WTC11 (cell line): ENCODE measurements at regions not wholly inside any gene's neighbourhood (a gene's known extent, or its start where the extent isn't known, plus 50 kb on each side); places are given as distances from the start of the nearest gene placed in this dataset.

Source experiments
- ATAC-seq: fragments of 200-7000 bp; cut with Tn5 transposase; 2 replicates; pipeline ENCODE4 v1.10.0; 2021; ENCODE audit warnings: mild to moderate bottlenecking, moderate library complexity
- CTCF ChIA-PET: fragments of 300-600 bp; sonication (Branson Sonifier 250); formaldehyde crosslinking; loops from one replicate; lab custom pipeline; 2021; ENCODE audit warnings: antibody characterized with exemption; lab: Charles Lee
- POLR2A ChIA-PET: fragments of 350-600 bp; sonication (Branson Sonifier 250); formaldehyde crosslinking; loops from one replicate; lab custom pipeline; 2021; ENCODE audit warnings: antibody characterized with exemption; lab: Charles Lee
- DNase-seq: peaks from one replicate; pipeline ENCODE4 v3.0.0; 2021; ENCODE audit warnings: low spot score
- H3K27ac Mint-ChIP-seq: 2 replicates; pipeline ENCODE4 v1.8.0; 2021; ENCODE audit warnings: mixed read lengths
- H3K27me3 Mint-ChIP-seq: 2 replicates; pipeline ENCODE4 v1.8.0; 2021; ENCODE audit warnings: low read depth, mild to moderate bottlenecking, moderate library complexity, mixed read lengths
- H3K36me3 Mint-ChIP-seq: 2 replicates; pipeline ENCODE4 v1.8.0; 2021; ENCODE audit warnings: mixed read lengths
- H3K4me1 Mint-ChIP-seq: 2 replicates; pipeline ENCODE4 v1.8.0; 2022; ENCODE audit warnings: mixed read lengths
- H3K4me3 Mint-ChIP-seq: 2 replicates; pipeline ENCODE4 v1.8.0; 2021; ENCODE audit warnings: mild to moderate bottlenecking, moderate library complexity, mixed read lengths
- H3K9me3 Mint-ChIP-seq: 2 replicates; pipeline ENCODE4 v1.8.0; 2021; ENCODE audit warnings: mixed read lengths
- ATF1 ChIP-seq: sonication (generic); formaldehyde crosslinking; IDR thresholded peaks from 2 replicates; pipeline ENCODE4 v1.8.1; 2023; ENCODE audit warnings: mild to moderate bottlenecking, moderate library complexity, missing genetic modification reagents
- CBFB ChIP-seq: sonication (generic); formaldehyde crosslinking; IDR thresholded peaks from 2 replicates; pipeline ENCODE4 v1.8.1; 2022; ENCODE audit warnings: mild to moderate bottlenecking, low read depth, missing genetic modification reagents
- ESRRA ChIP-seq: sonication (generic); formaldehyde crosslinking; IDR thresholded peaks from 2 replicates; pipeline ENCODE4 v1.8.1; 2022; ENCODE audit warnings: mild to moderate bottlenecking, missing genetic modification reagents, borderline replicate concordance
- FOXK1 ChIP-seq: sonication (generic); formaldehyde crosslinking; IDR thresholded peaks from 2 replicates; pipeline ENCODE4 v1.8.0; 2022; ENCODE audit warnings: mild to moderate bottlenecking, moderate library complexity, missing genetic modification reagents
- GTF2I ChIP-seq: fragments of 250-450 bp; sonication (Bioruptor Pico); conservative IDR thresholded peaks from 2 replicates; pipeline ENCODE4 v1.4.0; 2021; ENCODE audit warnings: mild to moderate bottlenecking
- MYBL2 ChIP-seq: sonication (generic); formaldehyde crosslinking; IDR thresholded peaks from 2 replicates; pipeline ENCODE4 v1.8.1; 2023; ENCODE audit warnings: mild to moderate bottlenecking, moderate library complexity, missing genetic modification reagents
- OVOL2 ChIP-seq: fragments of 250-450 bp; sonication (Bioruptor Pico); IDR thresholded peaks from 2 replicates; pipeline ENCODE4 v1.9.0; 2021; ENCODE audit warnings: mild to moderate bottlenecking, borderline replicate concordance
- SMAD3 ChIP-seq: sonication (generic); formaldehyde crosslinking; IDR thresholded peaks from 2 replicates; pipeline ENCODE4 v1.8.0; 2022; ENCODE audit warnings: missing genetic modification reagents, mild to moderate bottlenecking, borderline replicate concordance
- SMAD4 ChIP-seq: sonication (generic); formaldehyde crosslinking; IDR thresholded peaks from 2 replicates; pipeline ENCODE4 v1.8.0; 2022; ENCODE audit warnings: mild to moderate bottlenecking, missing genetic modification reagents
- SOX15 ChIP-seq: fragments of 250-450 bp; sonication (Bioruptor Pico); IDR thresholded peaks from 2 replicates; pipeline ENCODE4 v1.9.0; 2021; ENCODE audit warnings: mild to moderate bottlenecking
- TF ChIP-seq, protein P1 (sequence below): sonication (generic); formaldehyde crosslinking; IDR thresholded peaks from 2 replicates; pipeline ENCODE4 v1.8.1; 2022; ENCODE audit warnings: low read depth, mild to moderate bottlenecking, moderate library complexity, missing genetic modification reagents, borderline replicate concordance
- TF ChIP-seq, protein P2 (sequence below): sonication (generic); formaldehyde crosslinking; IDR thresholded peaks from 2 replicates; pipeline ENCODE4 v1.8.1; 2022; ENCODE audit warnings: mild to moderate bottlenecking, missing genetic modification reagents, moderate library complexity, borderline replicate concordance
- TF ChIP-seq, protein P3 (sequence below): sonication (generic); formaldehyde crosslinking; conservative IDR thresholded peaks from 2 replicates; pipeline ENCODE4 v1.8.1; 2022; ENCODE audit warnings: mild to moderate bottlenecking, missing genetic modification reagents
- TF ChIP-seq, protein P4 (sequence below): sonication (generic); formaldehyde crosslinking; IDR thresholded peaks from 2 replicates; pipeline ENCODE4 v1.8.1; 2023; ENCODE audit warnings: mild to moderate bottlenecking, missing genetic modification reagents
- TF ChIP-seq, protein P5 (sequence below): sonication (generic); formaldehyde crosslinking; conservative IDR thresholded peaks from 2 replicates; pipeline ENCODE4 v1.8.1; 2023; ENCODE audit warnings: mild to moderate bottlenecking, low read depth, missing genetic modification reagents, moderate library complexity
- TF ChIP-seq, protein P6 (sequence below): fragments of 250-450 bp; sonication (Bioruptor Pico); IDR thresholded peaks from 2 replicates; pipeline ENCODE4 v2.1.2; 2022; ENCODE audit warnings: mild to moderate bottlenecking, moderate library complexity
- TF ChIP-seq, protein P7 (sequence below): sonication (generic); formaldehyde crosslinking; IDR thresholded peaks from 2 replicates; pipeline ENCODE4 v1.8.0; 2022; ENCODE audit warnings: mild to moderate bottlenecking, missing genetic modification reagents
- TF ChIP-seq, protein P8 (sequence below): sonication (generic); formaldehyde crosslinking; IDR thresholded peaks from 2 replicates; pipeline ENCODE4 v1.8.1; 2022; ENCODE audit warnings: low read depth, missing genetic modification reagents, borderline replicate concordance
- TF ChIP-seq, protein P9 (sequence below): fragments of 200-600 bp; IDR thresholded peaks from 2 replicates; pipeline ENCODE4 v1.8.0; 2022; ENCODE audit warnings: antibody characterized with exemption

DNA sequence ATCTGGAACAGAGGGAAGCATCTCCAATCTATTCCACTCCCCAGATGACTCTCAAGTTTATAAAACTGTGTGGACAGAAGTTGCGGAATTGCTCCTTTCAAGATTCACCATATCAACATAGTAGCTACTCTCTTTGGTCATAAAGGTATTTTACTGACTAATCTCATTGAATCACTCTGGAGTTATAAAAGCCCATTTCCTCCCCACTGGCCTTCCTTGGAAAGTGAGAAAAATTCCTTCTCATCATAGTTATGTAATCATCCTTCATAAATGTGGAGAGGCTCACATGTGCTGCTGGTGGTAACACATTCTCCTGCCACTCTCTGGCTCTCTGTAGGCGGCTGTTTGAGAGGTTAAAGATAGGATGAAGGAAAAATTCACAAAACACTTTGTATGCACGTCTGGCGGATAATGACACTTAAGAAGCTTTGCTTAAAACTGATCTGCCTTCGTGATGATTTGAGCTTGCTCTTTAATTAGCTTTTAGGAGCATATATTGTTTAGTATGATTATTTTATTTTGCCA, 1034.0 kb upstream of the EEF2KMT start:
- no peak overlapping the region for H3K4me3 Mint-ChIP-seq
- CTCF ChIA-PET, result no interaction called here
- no peak for ATAC-seq
- peaks cover 87% of the 10 kb centered on the region for H3K9me3 Mint-ChIP-seq
- H3K4me1 Mint-ChIP-seq, result no peaks in the 10 kb centered on the region
- peaks cover 77% of the 10 kb centered on the region for H3K36me3 Mint-ChIP-seq
- H3K27ac Mint-ChIP-seq, result no peak overlapping the region
- POLR2A ChIA-PET, result no interaction called here
- H3K27me3 Mint-ChIP-seq, result peaks cover 11% of the 10 kb centered on the region
- DNase-seq, result no peak
- TF ChIP-seq, protein P1, sequence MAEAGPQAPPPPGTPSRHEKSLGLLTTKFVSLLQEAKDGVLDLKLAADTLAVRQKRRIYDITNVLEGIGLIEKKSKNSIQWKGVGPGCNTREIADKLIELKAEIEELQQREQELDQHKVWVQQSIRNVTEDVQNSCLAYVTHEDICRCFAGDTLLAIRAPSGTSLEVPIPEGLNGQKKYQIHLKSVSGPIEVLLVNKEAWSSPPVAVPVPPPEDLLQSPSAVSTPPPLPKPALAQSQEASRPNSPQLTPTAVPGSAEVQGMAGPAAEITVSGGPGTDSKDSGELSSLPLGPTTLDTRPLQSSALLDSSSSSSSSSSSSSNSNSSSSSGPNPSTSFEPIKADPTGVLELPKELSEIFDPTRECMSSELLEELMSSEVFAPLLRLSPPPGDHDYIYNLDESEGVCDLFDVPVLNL (CRISPR knock-in tag), result no peak
- TF ChIP-seq FOXK1 (no peak), GTF2I (no peak), OVOL2 (CRISPR knock-in tag) (no peak)
- TF ChIP-seq, protein P2, sequence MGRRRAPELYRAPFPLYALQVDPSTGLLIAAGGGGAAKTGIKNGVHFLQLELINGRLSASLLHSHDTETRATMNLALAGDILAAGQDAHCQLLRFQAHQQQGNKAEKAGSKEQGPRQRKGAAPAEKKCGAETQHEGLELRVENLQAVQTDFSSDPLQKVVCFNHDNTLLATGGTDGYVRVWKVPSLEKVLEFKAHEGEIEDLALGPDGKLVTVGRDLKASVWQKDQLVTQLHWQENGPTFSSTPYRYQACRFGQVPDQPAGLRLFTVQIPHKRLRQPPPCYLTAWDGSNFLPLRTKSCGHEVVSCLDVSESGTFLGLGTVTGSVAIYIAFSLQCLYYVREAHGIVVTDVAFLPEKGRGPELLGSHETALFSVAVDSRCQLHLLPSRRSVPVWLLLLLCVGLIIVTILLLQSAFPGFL (CRISPR knock-in tag), result no peak
- TF ChIP-seq, protein P3, sequence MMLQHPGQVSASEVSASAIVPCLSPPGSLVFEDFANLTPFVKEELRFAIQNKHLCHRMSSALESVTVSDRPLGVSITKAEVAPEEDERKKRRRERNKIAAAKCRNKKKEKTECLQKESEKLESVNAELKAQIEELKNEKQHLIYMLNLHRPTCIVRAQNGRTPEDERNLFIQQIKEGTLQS (CRISPR knock-in tag), result no peak
- TF ChIP-seq, protein P4, sequence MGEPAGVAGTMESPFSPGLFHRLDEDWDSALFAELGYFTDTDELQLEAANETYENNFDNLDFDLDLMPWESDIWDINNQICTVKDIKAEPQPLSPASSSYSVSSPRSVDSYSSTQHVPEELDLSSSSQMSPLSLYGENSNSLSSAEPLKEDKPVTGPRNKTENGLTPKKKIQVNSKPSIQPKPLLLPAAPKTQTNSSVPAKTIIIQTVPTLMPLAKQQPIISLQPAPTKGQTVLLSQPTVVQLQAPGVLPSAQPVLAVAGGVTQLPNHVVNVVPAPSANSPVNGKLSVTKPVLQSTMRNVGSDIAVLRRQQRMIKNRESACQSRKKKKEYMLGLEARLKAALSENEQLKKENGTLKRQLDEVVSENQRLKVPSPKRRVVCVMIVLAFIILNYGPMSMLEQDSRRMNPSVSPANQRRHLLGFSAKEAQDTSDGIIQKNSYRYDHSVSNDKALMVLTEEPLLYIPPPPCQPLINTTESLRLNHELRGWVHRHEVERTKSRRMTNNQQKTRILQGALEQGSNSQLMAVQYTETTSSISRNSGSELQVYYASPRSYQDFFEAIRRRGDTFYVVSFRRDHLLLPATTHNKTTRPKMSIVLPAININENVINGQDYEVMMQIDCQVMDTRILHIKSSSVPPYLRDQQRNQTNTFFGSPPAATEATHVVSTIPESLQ (CRISPR knock-in tag), result no peak

DNA sequence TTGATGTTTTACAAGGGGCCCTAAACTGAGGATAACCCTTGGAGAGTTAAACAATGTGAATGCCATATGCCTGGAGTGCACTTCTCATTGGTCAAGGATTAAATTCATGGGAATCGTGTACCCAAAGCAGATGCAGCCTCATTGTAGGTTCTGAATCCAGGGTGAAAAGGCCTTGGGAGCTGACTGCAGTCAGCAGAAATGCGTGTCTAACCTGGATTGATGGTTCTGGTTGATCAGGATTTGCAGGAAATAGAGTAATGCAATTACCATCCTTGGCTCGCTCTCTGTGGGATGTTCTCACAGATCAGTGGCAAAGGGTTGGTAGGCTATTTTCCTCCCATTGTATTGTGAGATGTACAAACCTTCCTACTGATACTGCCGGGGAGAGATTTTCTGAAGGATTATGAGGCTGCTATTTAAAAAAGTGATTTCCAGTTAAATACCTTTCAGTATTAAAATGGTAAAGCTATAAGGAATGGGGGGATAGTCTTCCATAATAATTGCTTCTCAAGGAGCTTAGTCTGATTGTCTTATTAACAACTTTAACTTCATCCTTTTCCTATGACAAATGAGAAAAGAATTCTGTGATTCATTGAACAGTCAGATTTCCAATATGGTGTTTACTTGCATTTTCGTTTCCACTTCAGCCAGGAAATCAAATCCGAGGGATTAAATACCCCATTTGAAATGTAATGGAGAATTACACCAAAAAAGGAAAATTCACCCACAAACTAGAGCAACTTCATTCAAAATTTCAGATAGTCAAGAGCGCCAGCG, 1028.1 kb upstream of the EEF2KMT start:
- POLR2A ChIA-PET, result no interaction called here
- TF ChIP-seq, protein P5, sequence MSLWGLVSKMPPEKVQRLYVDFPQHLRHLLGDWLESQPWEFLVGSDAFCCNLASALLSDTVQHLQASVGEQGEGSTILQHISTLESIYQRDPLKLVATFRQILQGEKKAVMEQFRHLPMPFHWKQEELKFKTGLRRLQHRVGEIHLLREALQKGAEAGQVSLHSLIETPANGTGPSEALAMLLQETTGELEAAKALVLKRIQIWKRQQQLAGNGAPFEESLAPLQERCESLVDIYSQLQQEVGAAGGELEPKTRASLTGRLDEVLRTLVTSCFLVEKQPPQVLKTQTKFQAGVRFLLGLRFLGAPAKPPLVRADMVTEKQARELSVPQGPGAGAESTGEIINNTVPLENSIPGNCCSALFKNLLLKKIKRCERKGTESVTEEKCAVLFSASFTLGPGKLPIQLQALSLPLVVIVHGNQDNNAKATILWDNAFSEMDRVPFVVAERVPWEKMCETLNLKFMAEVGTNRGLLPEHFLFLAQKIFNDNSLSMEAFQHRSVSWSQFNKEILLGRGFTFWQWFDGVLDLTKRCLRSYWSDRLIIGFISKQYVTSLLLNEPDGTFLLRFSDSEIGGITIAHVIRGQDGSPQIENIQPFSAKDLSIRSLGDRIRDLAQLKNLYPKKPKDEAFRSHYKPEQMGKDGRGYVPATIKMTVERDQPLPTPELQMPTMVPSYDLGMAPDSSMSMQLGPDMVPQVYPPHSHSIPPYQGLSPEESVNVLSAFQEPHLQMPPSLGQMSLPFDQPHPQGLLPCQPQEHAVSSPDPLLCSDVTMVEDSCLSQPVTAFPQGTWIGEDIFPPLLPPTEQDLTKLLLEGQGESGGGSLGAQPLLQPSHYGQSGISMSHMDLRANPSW (CRISPR knock-in tag), result no peak
- TF ChIP-seq ESRRA (CRISPR knock-in tag) (no peak), SOX15 (CRISPR knock-in tag) (no peak), CBFB (CRISPR knock-in tag) (no peak), ATF1 (CRISPR knock-in tag) (no peak), MYBL2 (no peak), SMAD4 (no peak), OVOL2 (CRISPR knock-in tag) (no peak), SMAD3 (CRISPR knock-in tag) (no peak), FOXK1 (no peak)
- TF ChIP-seq, protein P6, sequence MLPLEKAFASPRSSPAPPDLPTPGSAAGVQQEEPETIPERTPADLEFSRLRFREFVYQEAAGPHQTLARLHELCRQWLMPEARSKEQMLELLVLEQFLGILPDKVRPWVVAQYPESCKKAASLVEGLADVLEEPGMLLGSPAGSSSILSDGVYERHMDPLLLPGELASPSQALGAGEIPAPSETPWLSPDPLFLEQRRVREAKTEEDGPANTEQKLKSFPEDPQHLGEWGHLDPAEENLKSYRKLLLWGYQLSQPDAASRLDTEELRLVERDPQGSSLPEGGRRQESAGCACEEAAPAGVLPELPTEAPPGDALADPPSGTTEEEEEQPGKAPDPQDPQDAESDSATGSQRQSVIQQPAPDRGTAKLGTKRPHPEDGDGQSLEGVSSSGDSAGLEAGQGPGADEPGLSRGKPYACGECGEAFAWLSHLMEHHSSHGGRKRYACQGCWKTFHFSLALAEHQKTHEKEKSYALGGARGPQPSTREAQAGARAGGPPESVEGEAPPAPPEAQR (CRISPR knock-in tag), result no peak
- TF ChIP-seq, protein P7, sequence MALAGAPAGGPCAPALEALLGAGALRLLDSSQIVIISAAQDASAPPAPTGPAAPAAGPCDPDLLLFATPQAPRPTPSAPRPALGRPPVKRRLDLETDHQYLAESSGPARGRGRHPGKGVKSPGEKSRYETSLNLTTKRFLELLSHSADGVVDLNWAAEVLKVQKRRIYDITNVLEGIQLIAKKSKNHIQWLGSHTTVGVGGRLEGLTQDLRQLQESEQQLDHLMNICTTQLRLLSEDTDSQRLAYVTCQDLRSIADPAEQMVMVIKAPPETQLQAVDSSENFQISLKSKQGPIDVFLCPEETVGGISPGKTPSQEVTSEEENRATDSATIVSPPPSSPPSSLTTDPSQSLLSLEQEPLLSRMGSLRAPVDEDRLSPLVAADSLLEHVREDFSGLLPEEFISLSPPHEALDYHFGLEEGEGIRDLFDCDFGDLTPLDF (CRISPR knock-in tag), result no peak
- TF ChIP-seq, protein P3 (CRISPR knock-in tag), result no peak
- TF ChIP-seq, protein P8, sequence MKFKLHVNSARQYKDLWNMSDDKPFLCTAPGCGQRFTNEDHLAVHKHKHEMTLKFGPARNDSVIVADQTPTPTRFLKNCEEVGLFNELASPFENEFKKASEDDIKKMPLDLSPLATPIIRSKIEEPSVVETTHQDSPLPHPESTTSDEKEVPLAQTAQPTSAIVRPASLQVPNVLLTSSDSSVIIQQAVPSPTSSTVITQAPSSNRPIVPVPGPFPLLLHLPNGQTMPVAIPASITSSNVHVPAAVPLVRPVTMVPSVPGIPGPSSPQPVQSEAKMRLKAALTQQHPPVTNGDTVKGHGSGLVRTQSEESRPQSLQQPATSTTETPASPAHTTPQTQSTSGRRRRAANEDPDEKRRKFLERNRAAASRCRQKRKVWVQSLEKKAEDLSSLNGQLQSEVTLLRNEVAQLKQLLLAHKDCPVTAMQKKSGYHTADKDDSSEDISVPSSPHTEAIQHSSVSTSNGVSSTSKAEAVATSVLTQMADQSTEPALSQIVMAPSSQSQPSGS (CRISPR knock-in tag), result no peak
- TF ChIP-seq, protein P9, sequence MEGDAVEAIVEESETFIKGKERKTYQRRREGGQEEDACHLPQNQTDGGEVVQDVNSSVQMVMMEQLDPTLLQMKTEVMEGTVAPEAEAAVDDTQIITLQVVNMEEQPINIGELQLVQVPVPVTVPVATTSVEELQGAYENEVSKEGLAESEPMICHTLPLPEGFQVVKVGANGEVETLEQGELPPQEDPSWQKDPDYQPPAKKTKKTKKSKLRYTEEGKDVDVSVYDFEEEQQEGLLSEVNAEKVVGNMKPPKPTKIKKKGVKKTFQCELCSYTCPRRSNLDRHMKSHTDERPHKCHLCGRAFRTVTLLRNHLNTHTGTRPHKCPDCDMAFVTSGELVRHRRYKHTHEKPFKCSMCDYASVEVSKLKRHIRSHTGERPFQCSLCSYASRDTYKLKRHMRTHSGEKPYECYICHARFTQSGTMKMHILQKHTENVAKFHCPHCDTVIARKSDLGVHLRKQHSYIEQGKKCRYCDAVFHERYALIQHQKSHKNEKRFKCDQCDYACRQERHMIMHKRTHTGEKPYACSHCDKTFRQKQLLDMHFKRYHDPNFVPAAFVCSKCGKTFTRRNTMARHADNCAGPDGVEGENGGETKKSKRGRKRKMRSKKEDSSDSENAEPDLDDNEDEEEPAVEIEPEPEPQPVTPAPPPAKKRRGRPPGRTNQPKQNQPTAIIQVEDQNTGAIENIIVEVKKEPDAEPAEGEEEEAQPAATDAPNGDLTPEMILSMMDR, result no peak

More for the DNA sequence above, 1028.1 kb upstream of the EEF2KMT start:
- H3K36me3 Mint-ChIP-seq, result peaks cover 74% of the 10 kb centered on the region
- DNase-seq, result no peak
- H3K4me1 Mint-ChIP-seq, result no peaks in the 10 kb centered on the region
- ATAC-seq, result no peak
- no peak overlapping the region for H3K27ac Mint-ChIP-seq
- peaks cover 78% of the 10 kb centered on the region for H3K9me3 Mint-ChIP-seq
- CTCF ChIA-PET, result no interaction called here
- no peak overlapping the region for H3K4me3 Mint-ChIP-seq
- peaks cover 5% of the 10 kb centered on the region for H3K27me3 Mint-ChIP-seq
